Panc1 (cell line): ENCODE measurements at regions not wholly inside any gene's neighbourhood (a gene's known extent, or its start where the extent isn't known, plus 50 kb on each side); places are given as distances from the start of the nearest gene placed in this dataset.

Experiments used
- CTCF ChIP-seq: fragments of 450-650 bp; IDR thresholded peaks from 2 replicates; pipeline ENCODE4 v1.5.1; 2017; ENCODE audit warnings: mild to moderate bottlenecking
- REST ChIP-seq, 2 experiments: IDR thresholded peaks; 2 replicates each; pipeline ENCODE4 v1.6.1; 2011 to 2012; ENCODE audit warnings: low read depth in 2 of 2, control low read depth in 1 of 2, low read length in 1 of 2, mild to moderate bottlenecking in 1 of 2, moderate library complexity in 1 of 2; ENCODE audit not compliant: insufficient read depth in 1 of 2

- TF ChIP-seq CTCF = no peak
- no peak for TF ChIP-seq REST (IDR thresholded peaks at IDR 0.05; ENCODE audit: insufficient read depth in 1 of 2, low read depth in 2 of 2, low read length in 1 of 2)
Observed at GRCh38 chr14:34175574-34175973, 224.7 kb upstream of the EGLN3 start.
